AG10803 (cell line): ENCODE measurements at regions not wholly inside any gene's neighbourhood (a gene's known extent, or its start where the extent isn't known, plus 50 kb on each side); places are given as distances from the start of the nearest gene placed in this dataset.

Experiments
- DNase-seq: peaks from one replicate; pipeline ENCODE4 v3.0.0; 2010; ENCODE audit warnings: low read depth
- H3K4me3 ChIP-seq: 2 replicates; pipeline ENCODE4 v1.5.1; 2011; ENCODE audit warnings: mild to moderate bottlenecking, low read length, control low read depth
- TF ChIP-seq, protein P1 (sequence below): conservative IDR thresholded peaks from 2 replicates; pipeline ENCODE4 v1.5.1; 2011; ENCODE audit warnings: mild to moderate bottlenecking, low read length, control low read depth, inconsistent platforms

DNA sequence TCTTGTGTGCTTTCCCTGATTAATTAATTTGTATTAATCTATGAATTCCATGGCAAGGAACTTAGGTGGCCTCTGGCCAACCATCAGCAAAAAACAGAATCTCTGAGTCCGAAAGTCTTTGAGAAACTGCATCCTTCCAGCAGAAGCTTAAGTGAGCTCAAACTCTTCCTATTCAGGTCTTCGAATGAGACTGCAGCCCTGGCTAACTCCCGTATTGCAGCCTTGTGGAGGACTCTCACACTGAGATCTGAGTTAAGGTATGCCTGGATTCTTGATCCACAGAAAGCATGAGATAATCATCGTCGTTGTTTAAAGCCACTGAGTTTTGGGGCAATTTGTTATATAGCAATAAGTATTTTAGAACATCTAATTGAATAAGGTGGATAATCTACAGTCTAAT lies 1143.9 kb upstream of the NXPH2 start:
- H3K4me3 ChIP-seq, result no peak overlapping the region
- DNase-seq, result no peak
- TF ChIP-seq, protein P1, sequence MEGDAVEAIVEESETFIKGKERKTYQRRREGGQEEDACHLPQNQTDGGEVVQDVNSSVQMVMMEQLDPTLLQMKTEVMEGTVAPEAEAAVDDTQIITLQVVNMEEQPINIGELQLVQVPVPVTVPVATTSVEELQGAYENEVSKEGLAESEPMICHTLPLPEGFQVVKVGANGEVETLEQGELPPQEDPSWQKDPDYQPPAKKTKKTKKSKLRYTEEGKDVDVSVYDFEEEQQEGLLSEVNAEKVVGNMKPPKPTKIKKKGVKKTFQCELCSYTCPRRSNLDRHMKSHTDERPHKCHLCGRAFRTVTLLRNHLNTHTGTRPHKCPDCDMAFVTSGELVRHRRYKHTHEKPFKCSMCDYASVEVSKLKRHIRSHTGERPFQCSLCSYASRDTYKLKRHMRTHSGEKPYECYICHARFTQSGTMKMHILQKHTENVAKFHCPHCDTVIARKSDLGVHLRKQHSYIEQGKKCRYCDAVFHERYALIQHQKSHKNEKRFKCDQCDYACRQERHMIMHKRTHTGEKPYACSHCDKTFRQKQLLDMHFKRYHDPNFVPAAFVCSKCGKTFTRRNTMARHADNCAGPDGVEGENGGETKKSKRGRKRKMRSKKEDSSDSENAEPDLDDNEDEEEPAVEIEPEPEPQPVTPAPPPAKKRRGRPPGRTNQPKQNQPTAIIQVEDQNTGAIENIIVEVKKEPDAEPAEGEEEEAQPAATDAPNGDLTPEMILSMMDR, result no peak

DNA sequence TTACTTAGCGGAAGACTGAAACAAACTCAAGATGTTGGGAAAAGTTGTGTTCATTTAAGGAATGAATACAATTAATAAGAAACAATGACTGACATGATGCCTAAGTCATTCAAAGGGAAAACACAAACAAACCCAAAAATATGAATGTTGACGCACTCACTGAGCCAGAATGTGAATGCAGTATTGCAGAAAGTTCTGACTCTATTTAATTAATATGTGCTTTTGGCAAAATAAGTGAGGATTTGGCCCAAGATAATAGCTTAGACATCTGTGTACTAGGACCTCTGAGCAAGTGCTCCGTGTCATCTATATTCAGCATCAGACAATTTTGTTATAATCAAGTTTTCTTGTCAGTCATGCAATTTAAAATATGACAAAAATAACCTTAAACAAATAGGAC lies 1138.8 kb upstream of the NXPH2 start:
- H3K4me3 ChIP-seq, result no peak overlapping the region
- no peak for DNase-seq
- TF ChIP-seq, protein P1, result no peak

DNA sequence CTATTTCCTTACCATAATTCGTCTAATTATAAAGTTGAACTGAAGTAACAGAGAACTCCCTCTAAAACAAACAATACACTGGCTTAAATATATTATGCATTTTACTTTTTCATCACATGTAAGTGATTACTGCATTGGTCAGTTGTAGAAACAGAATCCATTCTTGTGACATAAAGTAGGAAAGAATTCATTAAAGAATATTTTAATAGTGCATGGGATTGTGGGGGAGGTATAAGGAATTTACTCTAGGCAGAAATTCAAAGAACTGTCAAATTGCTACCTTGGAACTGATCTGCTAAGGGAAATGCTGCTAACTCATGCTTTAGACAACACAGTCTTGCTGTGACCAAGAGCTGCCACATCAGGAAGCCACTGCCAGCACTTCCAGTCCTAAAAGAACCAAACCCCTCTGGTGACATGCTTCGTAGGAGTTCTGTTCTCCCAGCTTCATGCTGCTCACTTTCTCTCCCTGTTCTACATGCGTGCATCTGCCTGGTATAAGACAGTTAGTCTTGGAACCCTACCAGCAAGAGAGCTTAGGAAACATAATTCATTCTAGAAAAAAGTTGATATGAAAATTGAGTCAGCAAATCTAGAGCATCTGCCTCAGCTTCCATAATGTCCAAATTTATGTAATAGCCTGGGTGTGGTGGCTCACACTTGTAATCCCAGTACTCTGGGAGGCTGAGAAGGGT lies 1137.6 kb upstream of the NXPH2 start:
- TF ChIP-seq, protein P1, result no peak
- DNase-seq, result no peak
- H3K4me3 ChIP-seq, result no peak overlapping the region

DNA sequence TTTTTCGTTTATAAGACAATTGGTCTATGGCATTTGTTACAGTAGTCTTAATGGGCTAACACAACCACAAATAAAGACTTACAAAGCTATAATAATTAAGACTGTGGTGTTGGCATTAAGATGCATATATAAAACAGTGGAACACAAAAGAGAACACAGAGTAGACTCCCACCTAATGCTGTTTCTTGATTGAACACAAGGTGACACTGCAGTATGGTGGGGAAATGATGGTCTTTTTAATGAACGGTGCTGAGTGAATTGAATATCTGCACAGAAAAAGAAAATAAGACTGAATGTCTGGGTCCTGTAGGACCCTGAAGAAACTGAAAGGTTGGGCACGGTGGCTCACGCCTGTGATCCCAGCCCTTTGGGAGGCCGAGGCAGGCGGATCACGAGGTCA lies 1136.6 kb upstream of the NXPH2 start:
- H3K4me3 ChIP-seq, result no peak overlapping the region
- DNase-seq, result no peak
- TF ChIP-seq, protein P1, result no peak

DNA sequence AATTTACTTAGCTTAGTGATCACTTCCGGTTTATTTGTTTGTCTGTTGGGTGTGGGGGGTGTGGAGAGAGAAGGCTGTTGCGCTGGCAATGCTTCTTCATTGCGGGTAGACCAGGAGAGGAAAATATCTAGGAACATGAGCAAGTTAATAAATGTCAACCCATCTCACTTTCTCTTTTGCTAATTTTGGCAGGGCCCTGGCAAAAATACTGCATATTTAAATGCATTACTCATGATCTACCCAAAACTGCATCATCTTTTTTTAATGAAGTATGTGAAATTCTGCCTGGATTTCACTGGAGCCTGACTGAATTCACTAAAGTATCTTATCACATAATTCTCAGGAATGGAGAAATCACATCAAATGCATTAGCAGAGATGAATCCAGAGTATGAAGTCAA lies 1131.0 kb upstream of the NXPH2 start:
- H3K4me3 ChIP-seq, result no peak overlapping the region
- TF ChIP-seq, protein P1, result no peak
- DNase-seq, result no peak

DNA sequence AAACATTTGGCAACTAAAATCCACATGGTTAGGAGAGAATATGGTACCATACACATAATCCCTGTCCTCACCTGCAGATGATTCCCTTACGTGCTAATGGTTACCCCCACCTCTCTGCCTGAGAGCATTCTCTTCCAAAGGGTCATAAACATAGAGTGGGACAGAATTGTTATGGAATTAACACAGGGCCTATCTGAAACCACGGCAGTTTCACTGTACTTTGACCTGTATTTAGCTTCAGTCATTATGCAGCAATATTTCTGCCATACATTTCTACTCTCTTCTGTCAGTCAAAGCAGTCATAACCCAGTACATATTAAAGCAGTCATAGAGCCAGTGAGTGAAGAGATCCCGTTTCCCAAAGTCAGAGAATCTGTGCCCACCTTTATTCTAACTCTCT lies 1128.9 kb upstream of the NXPH2 start:
- no peak overlapping the region for H3K4me3 ChIP-seq
- TF ChIP-seq, protein P1, result no peak
- DNase-seq, result no peak

DNA sequence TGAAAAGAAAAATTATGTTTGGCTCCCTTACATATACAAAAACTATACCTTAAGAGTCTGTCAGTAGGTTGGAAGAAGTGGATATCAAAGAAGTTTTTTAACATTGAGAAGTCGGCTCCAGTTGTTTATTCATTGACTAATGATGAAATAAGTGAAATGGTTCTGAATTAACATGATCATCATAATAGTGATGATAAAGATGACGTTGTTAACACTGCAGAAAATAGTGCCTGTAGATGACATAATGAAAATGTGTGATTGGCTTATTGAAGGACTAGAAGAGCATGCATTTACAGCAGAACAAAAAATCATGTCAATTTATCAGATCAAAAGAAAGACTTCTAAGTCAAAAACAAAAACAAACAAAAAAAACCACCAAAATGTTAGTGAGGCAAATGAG lies 1125.4 kb upstream of the NXPH2 start:
- TF ChIP-seq, protein P1, result no peak
- H3K4me3 ChIP-seq, result no peak overlapping the region
- DNase-seq, result no peak
